ENCODE measurements at regions not wholly inside any gene's neighbourhood (a gene's known extent, or its start where the extent isn't known, plus 50 kb on each side); places are given as distances from the start of the nearest gene placed in this dataset.
"Not testable (repeated sequence)": the region's sequence is repeated elsewhere in the genome, so short reads cannot be mapped to it uniquely, and the experiment has no call there.

GRCh38 chr1:25171013-25171412, 61.3 kb downstream of the SYF2 start:
- intact Hi-C loops (cut with DNase I); H3K27ac ChIP-seq (replicated peaks in 1 of 4); H3K27me3 ChIP-seq; H3K4me1 ChIP-seq; H3K36me3 ChIP-seq; H3K4me3 ChIP-seq; H3K9me3 ChIP-seq; DNase-seq (ENCODE audit: extremely low spot score): not testable (repeated sequence)
- WGBS: 98% methylated on average over 4 of the region's 4 CpGs

DNA sequence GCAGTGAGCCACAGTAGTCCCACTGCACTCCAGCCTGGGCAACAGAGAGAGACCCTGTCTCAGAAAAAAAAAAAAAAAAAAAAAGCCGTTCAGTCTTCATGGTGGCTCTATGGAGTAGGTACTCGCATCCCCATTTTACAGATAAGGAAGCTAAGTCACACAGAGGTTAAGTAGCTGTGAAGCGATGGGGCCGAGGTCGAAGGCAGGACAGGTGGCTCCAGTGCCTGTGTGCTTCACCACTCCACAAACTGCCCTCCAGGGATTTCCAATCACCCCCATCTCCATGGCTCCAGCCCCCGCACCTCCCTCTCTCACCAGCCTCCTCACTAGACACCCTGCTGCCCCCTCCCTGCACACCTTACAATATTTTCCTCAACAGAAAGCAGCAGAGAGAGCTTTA, 61.9 kb downstream of the SYF2 start:
- Histone ChIP-seq H3K4me3 (no peak overlapping the region), H3K27me3 (no peaks in the 10 kb centered on the region), H3K27ac (replicated peaks in 1 of 4) (no peak overlapping the region), H3K4me1 (no peaks in the 10 kb centered on the region), H3K36me3 (no peaks in the 10 kb centered on the region), H3K9me3 (no peaks in the 10 kb centered on the region)
- intact Hi-C loops (cut with DNase I): no loop called here
- peak; percentile 60 for DNase-seq (ENCODE audit: extremely low spot score)
- 94% methylated on average over 6 of the region's 6 CpGs for WGBS
- TF ChIP-seq POLR2A (IDR thresholded peaks at IDR 0.05; ENCODE audit: low read depth) (no peak), EP300 (IDR thresholded peaks at IDR 0.05) (no peak)

DNA sequence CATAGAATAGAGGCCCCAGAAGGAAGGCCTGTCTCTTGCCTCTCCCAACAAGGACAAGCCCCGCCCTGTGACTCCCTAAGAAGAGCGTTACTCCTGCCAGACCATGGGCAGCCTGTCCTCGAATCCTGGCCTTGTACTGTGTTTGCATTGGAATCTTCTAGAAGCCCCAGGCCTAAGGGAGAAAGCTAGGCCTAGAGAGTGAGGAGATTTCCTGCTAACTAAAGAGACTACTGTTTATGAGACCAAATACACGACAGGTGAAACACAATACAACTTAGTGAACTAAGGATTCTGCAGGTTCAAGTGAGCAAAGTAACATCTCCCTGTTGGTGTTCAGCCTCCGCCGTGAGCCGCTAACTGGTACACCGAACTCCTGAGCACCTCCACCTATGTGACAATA, 62.7 kb downstream of the SYF2 start:
- no peak overlapping the region for H3K4me3 ChIP-seq
- peak; percentile 70 for DNase-seq (ENCODE audit: extremely low spot score)
- H3K27ac ChIP-seq (replicated peaks in 1 of 4): no peak overlapping the region
- H3K9me3 ChIP-seq: no peaks in the 10 kb centered on the region
- 87% methylated on average over 8 of the region's 8 CpGs for WGBS
- H3K36me3 ChIP-seq: no peaks in the 10 kb centered on the region
- H3K27me3 ChIP-seq: no peaks in the 10 kb centered on the region
- H3K4me1 ChIP-seq: no peaks in the 10 kb centered on the region
- TF ChIP-seq EP300 (IDR thresholded peaks at IDR 0.05) (no peak), CTCF (IDR thresholded peaks at IDR 0.05) (no peak), POLR2A (IDR thresholded peaks at IDR 0.05; ENCODE audit: low read depth) (no peak), POLR2AphosphoS5 (IDR thresholded peaks at IDR 0.05) (no peak)
- intact Hi-C loops (cut with DNase I): no loop called here

DNA sequence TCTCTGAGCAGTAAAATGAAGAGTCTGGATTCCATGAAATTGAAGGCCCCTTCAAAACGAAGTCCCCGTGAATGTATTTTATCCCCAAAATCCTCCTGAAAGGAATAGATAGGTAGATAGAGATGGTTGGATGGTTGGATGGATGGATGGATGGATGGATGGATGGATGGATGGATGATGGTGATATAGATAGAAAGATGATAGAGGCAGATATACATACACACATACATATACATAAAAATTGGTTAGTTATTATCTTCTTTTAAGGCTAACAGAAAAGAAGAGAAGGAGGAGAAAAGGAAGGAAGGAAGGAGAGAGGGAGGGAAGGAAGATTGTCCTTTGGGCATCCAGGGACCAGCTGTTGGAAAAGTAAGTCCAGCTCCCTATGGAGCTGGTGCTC, 63.1 kb downstream of the SYF2 start:
- Histone ChIP-seq H3K9me3 (no peaks in the 10 kb centered on the region), H3K27me3 (no peaks in the 10 kb centered on the region), H3K36me3 (no peaks in the 10 kb centered on the region), H3K4me1 (no peaks in the 10 kb centered on the region), H3K27ac (replicated peaks in 1 of 4) (no peak overlapping the region), H3K4me3 (no peak overlapping the region)
- TF ChIP-seq CTCF (IDR thresholded peaks at IDR 0.05): no peak
- TF ChIP-seq POLR2A (IDR thresholded peaks at IDR 0.05; ENCODE audit: low read depth): no peak
- no peak for TF ChIP-seq EP300 (IDR thresholded peaks at IDR 0.05)
- no peak for TF ChIP-seq POLR2AphosphoS5 (IDR thresholded peaks at IDR 0.05)
- intact Hi-C loops (cut with DNase I): no loop called here
- 94% methylated on average over 2 of the region's 2 CpGs for WGBS
- DNase-seq (ENCODE audit: extremely low spot score): no peak

- Histone ChIP-seq H3K4me3 (no peak overlapping the region), H3K27me3 (no peaks in the 10 kb centered on the region), H3K27ac (replicated peaks in 1 of 4) (no peak overlapping the region), H3K36me3 (no peaks in the 10 kb centered on the region), H3K4me1 (no peaks in the 10 kb centered on the region), H3K9me3 (no peaks in the 10 kb centered on the region)
- TF ChIP-seq POLR2AphosphoS5 (IDR thresholded peaks at IDR 0.05) (no peak), CTCF (IDR thresholded peaks at IDR 0.05) (no peak), EP300 (IDR thresholded peaks at IDR 0.05) (no peak), POLR2A (IDR thresholded peaks at IDR 0.05; ENCODE audit: low read depth) (no peak)
- WGBS: 68% methylated on average over 8 of the region's 11 CpGs
- intact Hi-C loops (cut with DNase I): no loop called here
- peak; percentile 75 for DNase-seq (ENCODE audit: extremely low spot score)
Measured at GRCh38 chr1:25168193-25169071, 63.9 kb downstream of the SYF2 start.
